NCI-H345 treated with DMSO at 0.1 percent for 48 hours (cell line): ENCODE measurements at regions not wholly inside any gene's neighbourhood (a gene's known extent, or its start where the extent isn't known, plus 50 kb on each side); places are given as distances from the start of the nearest gene placed in this dataset.
"Not testable (repeated sequence)": the region's sequence is repeated elsewhere in the genome, so short reads cannot be mapped to it uniquely, and the experiment has no call there.

Experiments
- DNase-seq: peaks from one replicate; lab custom pipeline; 2025; ENCODE audit not compliant: unreplicated experiment; lab: John Stamatoyannopoulos, UW

- DNase-seq: no peak
Observed at GRCh38 chr20:40955326-40955725, 73.3 kb upstream of the TOP1 start.

GRCh38 chr20:40955826-40956225 is 72.8 kb upstream of the TOP1 start:
- DNase-seq: not testable (repeated sequence)

GRCh38 chr20:40956542-40957264 is 71.9 kb upstream of the TOP1 start:
- no peak for DNase-seq

- DNase-seq: no peak
Observed at GRCh38 chr20:40957265-40957760, 71.3 kb upstream of the TOP1 start.

- no peak for DNase-seq
Observed at GRCh38 chr20:40958598-40958997, 70.0 kb upstream of the TOP1 start.

- DNase-seq: no peak
Observed at GRCh38 chr20:40959325-40960092, 69.1 kb upstream of the TOP1 start.

GRCh38 chr20:40960101-40960500 is 68.5 kb upstream of the TOP1 start:
- no peak for DNase-seq

- no peak for DNase-seq
Observed at GRCh38 chr20:40960521-40960956, 68.1 kb upstream of the TOP1 start.

GRCh38 chr20:40961176-40961575 is 67.4 kb upstream of the TOP1 start:
- no peak for DNase-seq

GRCh38 chr20:40961686-40962640 is 66.7 kb upstream of the TOP1 start:
- no peak for DNase-seq

- peak; percentile 65 for DNase-seq
Observed at GRCh38 chr20:40962733-40963504, 65.7 kb upstream of the TOP1 start.

- DNase-seq: no peak
Observed at GRCh38 chr20:40963505-40963845, 65.1 kb upstream of the TOP1 start.

- DNase-seq: no peak
Observed at GRCh38 chr20:40965671-40966070, 63.0 kb upstream of the TOP1 start.

GRCh38 chr20:40966103-40966502 is 62.5 kb upstream of the TOP1 start:
- no peak for DNase-seq

GRCh38 chr20:40966516-40967185 is 62.0 kb upstream of the TOP1 start:
- DNase-seq: no peak

- no peak for DNase-seq
Observed at GRCh38 chr20:40967700-40968099, 60.9 kb upstream of the TOP1 start.

- peak; percentile 51 for DNase-seq
Observed at GRCh38 chr20:40968816-40969562, 59.6 kb upstream of the TOP1 start.

- DNase-seq: no peak
Observed at GRCh38 chr20:40970218-40970617, 58.4 kb upstream of the TOP1 start.

- DNase-seq: no peak
Observed at GRCh38 chr20:40977218-40977617, 51.4 kb upstream of the TOP1 start.
